ENCODE measurements at regions not wholly inside any gene's neighbourhood (a gene's known extent, or its start where the extent isn't known, plus 50 kb on each side); places are given as distances from the start of the nearest gene placed in this dataset.

- no peak for TF ChIP-seq CTCF (IDR thresholded peaks at IDR 0.05; ENCODE audit: low read depth, low read length)
- H3K4me3 ChIP-seq (ENCODE audit: low read depth, low read length): no peak overlapping the region
Measured at GRCh38 chr2:215751200-215751910, 262.0 kb downstream of the MREG start.

GRCh38 chr2:215750763-215751162, 262.6 kb downstream of the MREG start:
- no peak overlapping the region for H3K4me3 ChIP-seq (ENCODE audit: low read depth, low read length)
- TF ChIP-seq CTCF (IDR thresholded peaks at IDR 0.05; ENCODE audit: low read depth, low read length): no peak

- no peak for TF ChIP-seq CTCF (IDR thresholded peaks at IDR 0.05; ENCODE audit: low read depth, low read length)
- H3K4me3 ChIP-seq (ENCODE audit: low read depth, low read length): no peak overlapping the region
Measured at GRCh38 chr2:215749092-215749957, 264.0 kb downstream of the MREG start.

GRCh38 chr2:215748446-215748845, 264.9 kb downstream of the MREG start:
- TF ChIP-seq CTCF (IDR thresholded peaks at IDR 0.05; ENCODE audit: low read depth, low read length): no peak

DNA sequence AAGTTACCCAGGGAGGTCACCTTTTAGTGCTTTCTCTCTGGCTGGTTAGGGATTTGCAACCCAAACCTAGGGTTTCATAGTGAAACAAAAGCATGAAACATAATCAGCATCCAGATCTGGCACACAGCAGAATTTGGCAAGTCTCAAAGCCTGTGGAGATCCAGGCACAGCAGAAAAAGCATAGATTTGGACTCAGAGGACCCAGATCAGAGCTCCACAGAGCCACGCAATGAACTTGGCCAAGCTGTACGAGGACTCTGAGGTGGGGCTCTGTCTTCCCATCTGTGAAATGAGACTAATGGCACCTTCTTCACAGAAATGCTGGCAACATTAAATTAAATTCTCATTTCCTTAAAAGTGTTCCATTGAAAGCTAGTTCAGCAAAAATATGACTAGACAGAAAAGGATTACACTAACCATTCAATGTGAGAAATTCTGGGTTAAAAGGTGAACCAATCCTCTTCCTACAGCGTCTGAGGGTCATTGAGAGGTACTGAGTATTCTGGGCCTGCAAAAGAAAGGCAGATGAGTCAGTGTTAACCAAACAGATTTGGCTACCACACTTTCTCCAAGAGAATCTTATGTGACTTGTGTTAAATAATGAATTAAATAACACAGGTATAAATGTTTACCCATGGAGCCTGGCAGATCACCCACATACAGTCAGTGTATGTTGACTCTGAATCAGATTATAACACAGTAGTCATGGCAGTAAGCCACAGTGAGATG, 266.3 kb downstream of the MREG start:
- TF ChIP-seq CTCF (IDR thresholded peaks at IDR 0.05; ENCODE audit: low read depth, low read length): no peak

More at GRCh38 chr2:215748446-215748845, 264.9 kb downstream of the MREG start:
- no peak overlapping the region for H3K4me3 ChIP-seq (ENCODE audit: low read depth, low read length)

GRCh38 chr2:215746226-215746886, 267.0 kb downstream of the MREG start:
- TF ChIP-seq CTCF (IDR thresholded peaks at IDR 0.05; ENCODE audit: low read depth, low read length): no peak
- H3K4me3 ChIP-seq (ENCODE audit: low read depth, low read length): no peak overlapping the region

More for the DNA sequence above, 266.3 kb downstream of the MREG start:
- H3K4me3 ChIP-seq (ENCODE audit: low read depth, low read length): no peak overlapping the region

Measured in WI38 (cell line).